Renal cortex interstitium (tissue), 11 donors: ENCODE measurements at regions not wholly inside any gene's neighbourhood (a gene's known extent, or its start where the extent isn't known, plus 50 kb on each side); places are given as distances from the start of the nearest gene placed in this dataset.

Experiments used
- DNase-seq, 11 donors: peaks; one replicate each; pipeline ENCODE4 v3.0.0-alpha.2; 2013; ENCODE audit warnings: low read depth in 9 of 11, low spot score in 4 of 11; ENCODE audit errors: extremely low read depth in 1 of 11

- DNase-seq: no peak
These were observed 1201.2 kb downstream of the TBC1D22A start for GRCh38 chr22:47963660-47964059.

DNA sequence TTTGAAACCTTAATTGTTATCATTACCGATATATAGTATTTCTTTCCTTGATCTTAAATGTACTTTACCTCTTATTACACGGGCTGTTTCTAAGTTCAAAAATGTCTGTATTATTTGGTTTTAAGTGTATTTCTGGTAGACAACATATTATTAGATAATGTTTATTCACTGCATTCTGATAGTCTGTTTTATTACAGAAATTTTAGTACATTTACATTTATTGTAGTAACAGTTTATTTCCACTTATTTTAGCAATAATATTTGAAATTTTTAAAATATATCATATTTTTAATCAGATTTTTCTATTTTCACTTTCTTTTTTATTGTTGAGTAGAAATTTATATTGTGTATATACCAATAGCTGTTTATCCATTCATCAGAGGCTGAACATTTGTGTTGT is 1195.2 kb downstream of the TBC1D22A start:
- no peak for DNase-seq

DNA sequence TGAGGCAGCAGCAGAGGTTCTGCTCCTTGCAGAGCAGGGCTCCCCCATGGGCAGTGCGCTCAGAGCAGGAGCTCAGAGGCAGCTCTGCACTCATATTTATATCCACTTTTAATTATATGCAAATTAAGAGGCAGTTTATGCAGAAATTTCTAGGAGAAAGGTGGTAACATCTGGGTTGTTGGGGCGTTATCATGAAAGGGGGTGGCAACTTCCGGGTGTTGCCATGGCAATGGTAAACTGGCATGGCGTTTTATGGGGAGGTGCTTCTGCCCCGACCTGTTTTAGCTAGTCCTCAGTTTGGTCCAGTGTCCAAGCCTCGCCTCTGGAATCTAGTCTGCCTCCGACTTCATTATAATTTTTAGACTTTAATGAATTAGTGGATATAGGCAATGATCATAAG is 1191.7 kb downstream of the TBC1D22A start:
- no peak for DNase-seq

DNA sequence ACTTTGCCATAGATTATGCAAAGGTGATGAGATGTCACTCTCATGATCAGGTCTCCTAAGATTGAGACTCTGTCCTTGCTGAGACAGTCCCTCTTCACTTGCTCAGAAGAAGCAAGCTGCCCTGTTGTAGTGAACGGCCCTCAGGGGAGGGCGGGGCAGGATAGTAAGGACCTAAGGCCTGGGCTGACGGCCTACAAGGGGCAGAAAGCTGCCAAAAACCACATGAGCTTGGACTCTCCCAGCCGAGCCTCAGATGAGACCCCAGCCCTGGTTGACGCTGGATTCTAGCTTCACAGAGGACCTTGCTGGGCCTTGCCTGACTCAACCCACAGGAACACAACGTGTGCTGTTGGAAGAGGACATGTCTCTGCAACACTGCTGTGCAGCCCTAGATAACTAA is 1182.5 kb downstream of the TBC1D22A start:
- no peak for DNase-seq

GRCh38 chr22:47943729-47944700 is 1181.6 kb downstream of the TBC1D22A start:
- DNase-seq: no peak

DNA sequence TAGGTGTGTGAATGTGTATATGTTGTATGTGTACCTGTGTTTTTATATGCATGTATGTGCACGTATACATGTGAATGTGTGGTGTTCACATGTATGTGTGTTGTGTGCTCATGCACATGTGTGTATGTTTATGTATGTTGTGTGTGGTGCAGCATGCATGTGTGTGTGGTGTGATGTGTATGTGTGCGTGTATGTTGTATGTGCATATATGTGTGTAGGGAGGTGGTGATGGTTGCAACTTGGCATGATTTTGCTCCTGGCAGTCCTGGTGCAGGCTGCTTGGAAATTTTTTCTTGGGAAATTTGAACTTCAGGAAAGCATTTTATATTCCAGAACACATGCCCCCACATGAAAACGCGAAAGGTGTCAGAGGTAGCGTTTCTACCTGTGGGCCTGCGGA is 1177.8 kb downstream of the TBC1D22A start:
- no peak for DNase-seq

DNA sequence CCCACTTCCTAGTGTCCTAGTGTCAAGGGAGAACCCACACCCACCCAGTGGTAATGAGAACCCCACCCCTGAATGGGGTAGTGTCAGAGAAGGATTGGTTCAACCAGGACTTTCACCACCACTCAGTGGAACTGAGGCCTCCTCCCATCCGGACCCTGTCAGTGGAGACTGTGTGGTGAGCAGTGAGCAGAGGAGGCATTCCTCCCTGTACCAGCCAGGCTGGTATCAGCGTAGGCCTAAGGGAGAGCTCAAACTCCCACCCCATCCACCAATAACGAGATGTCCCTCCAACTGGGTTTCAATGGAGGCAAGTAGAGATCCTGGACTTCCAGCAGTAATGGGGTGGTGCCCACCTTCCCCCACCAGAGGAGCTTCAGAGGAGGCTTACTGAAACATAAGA is 1171.4 kb downstream of the TBC1D22A start:
- no peak for DNase-seq

GRCh38 chr22:47933226-47933625 is 1170.8 kb downstream of the TBC1D22A start:
- DNase-seq: no peak

- no peak for DNase-seq
These were observed 1167.3 kb downstream of the TBC1D22A start for GRCh38 chr22:47929646-47930185.

- no peak for DNase-seq
These were observed 1166.6 kb downstream of the TBC1D22A start for GRCh38 chr22:47929073-47929472.

GRCh38 chr22:47928631-47929030 is 1166.2 kb downstream of the TBC1D22A start:
- peak in 5 of 11 donors; percentile 49 to 71 (median 53) for DNase-seq

GRCh38 chr22:47927648-47928210 is 1165.3 kb downstream of the TBC1D22A start:
- DNase-seq: peak in 1 of 11 donors; percentile 32

DNA sequence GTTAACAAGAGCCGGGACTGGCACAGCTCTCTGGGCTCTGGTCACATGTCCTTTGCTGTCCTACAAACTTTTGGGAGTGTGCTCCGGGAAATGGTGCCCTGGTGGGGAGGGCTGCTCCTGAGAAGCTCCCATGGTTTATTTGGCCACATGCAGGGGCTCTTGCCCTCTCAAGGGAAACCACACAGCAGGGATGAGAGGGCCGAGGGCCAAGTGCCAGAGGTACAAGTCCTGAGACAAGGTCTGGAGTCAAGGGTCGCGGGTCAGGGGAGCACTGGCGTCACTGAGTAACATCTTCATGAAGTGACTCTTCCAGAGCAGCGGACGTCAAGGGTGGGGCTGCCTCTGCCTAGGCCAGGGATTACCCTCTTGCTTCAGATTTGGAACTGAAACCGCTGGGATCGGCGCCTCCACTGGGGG is 1160.6 kb downstream of the TBC1D22A start:
- DNase-seq: no peak

GRCh38 chr22:47921906-47922305 is 1159.5 kb downstream of the TBC1D22A start:
- DNase-seq: no peak

DNA sequence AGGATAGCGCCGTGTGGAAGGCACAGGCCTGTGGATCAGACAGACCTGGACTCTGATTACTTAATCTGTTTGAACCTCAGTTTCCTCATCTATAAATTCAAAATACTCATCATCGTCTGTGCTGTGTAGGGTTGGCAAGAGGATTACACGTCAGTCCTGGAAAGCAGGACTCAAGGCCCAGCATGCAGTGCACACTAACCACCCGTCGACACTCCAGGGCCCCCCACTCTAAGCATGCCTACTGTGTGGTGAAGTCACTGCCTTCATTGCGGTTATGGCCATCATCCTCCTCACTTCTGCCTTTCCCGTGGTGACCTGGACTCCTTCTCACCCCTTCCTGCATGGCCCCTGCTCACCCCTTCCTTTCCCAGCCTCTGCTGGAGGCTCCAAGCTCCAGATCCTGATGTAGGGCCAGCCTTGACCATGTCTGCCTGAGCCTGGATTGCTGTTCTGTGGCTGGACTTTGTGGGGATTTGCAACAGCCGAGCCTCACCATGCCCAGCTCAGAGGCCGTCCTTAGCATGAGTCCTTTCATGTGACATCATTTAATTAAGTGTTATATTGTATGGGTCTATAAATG is 1158.0 kb downstream of the TBC1D22A start:
- DNase-seq: no peak

GRCh38 chr22:47919893-47920292 is 1157.4 kb downstream of the TBC1D22A start:
- DNase-seq: no peak

DNA sequence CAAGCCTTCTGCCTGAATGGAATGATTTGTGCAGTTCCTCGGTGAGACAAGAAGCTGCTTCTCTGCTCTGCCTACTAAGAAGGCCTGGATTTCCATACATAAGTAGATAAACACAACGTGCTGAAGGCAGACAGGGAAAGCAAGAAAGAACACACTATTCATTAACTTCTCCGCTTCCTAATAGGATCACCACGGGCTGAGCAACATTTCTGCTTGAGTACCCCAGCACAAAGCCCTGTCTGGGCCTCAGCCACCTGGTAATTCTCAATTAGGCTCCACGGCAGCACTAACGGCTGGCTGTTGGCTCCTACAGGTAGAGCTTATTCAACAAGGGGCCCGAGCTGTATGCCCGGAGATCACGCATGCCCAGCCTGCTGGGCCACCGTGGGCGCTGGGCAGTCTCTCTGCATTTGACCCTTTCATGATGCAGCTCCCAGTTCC is 1156.6 kb downstream of the TBC1D22A start:
- peak in 6 of 11 donors; percentile 36 to 61 (median 51) for DNase-seq

- DNase-seq: peak in 1 of 11 donors; percentile 40
These were observed 1155.9 kb downstream of the TBC1D22A start for GRCh38 chr22:47918276-47918921.

GRCh38 chr22:47914481-47915097 is 1152.1 kb downstream of the TBC1D22A start:
- no peak for DNase-seq
